Osteoblast (primary cell): ENCODE measurements at regions not wholly inside any gene's neighbourhood (a gene's known extent, or its start where the extent isn't known, plus 50 kb on each side); places are given as distances from the start of the nearest gene placed in this dataset.

Source experiments
- DNase-seq: peaks from one replicate; pipeline ENCODE4 v3.0.0; 2011; ENCODE audit warnings: low spot score, mixed read lengths; ENCODE audit not compliant: insufficient read length; ENCODE audit errors: missing footprints
- H2AFZ ChIP-seq: 2 replicates; pipeline ENCODE4 v1.6.0; 2011; ENCODE audit warnings: mild to moderate bottlenecking, low read length
- H3K27ac ChIP-seq: 2 replicates; pipeline ENCODE4 v1.5.1; 2011; ENCODE audit warnings: mild to moderate bottlenecking, low read depth, low read length, moderate library complexity
- H3K27me3 ChIP-seq: 2 replicates; pipeline ENCODE4 v1.6.0; 2012; ENCODE audit warnings: mild to moderate bottlenecking, control low read depth, inconsistent platforms, low read length, moderate library complexity; ENCODE audit not compliant: insufficient read depth
- H3K36me3 ChIP-seq: 2 replicates; pipeline ENCODE4 v1.5.1; 2011; ENCODE audit warnings: mild to moderate bottlenecking, low read length, control low read depth, moderate library complexity; ENCODE audit not compliant: insufficient read depth
- H3K4me1 ChIP-seq: 2 replicates; pipeline ENCODE4 v1.5.1; 2011; ENCODE audit warnings: mild to moderate bottlenecking, low read length, control low read depth, moderate library complexity; ENCODE audit not compliant: insufficient read depth
- H3K4me2 ChIP-seq: 2 replicates; pipeline ENCODE4 v1.6.0; 2011; ENCODE audit warnings: mild to moderate bottlenecking, low read length; ENCODE audit not compliant: insufficient read depth
- H3K4me3 ChIP-seq: fragments of 200-600 bp; sonication (generic); 3 replicates; pipeline ENCODE4 v1.5.1; 2012; ENCODE audit warnings: mild to moderate bottlenecking, low read length, inconsistent platforms; ENCODE audit not compliant: insufficient read depth
- H3K79me2 ChIP-seq: 2 replicates; pipeline ENCODE4 v1.6.0; 2012; ENCODE audit warnings: mild to moderate bottlenecking, low read length, control low read depth, inconsistent platforms; ENCODE audit not compliant: insufficient read depth
- H3K9me3 ChIP-seq: 2 replicates; pipeline ENCODE4 v1.5.1; 2011; ENCODE audit warnings: low read depth, low read length, control low read depth
- H4K20me1 ChIP-seq: 2 replicates; pipeline ENCODE4 v1.6.0; 2012; ENCODE audit warnings: mild to moderate bottlenecking, low read length, control low read depth; ENCODE audit not compliant: insufficient read depth
- CTCF ChIP-seq: IDR thresholded peaks from 2 replicates; pipeline ENCODE4 v1.5.1; 2011; ENCODE audit warnings: mild to moderate bottlenecking, low read depth, low read length, moderate library complexity; ENCODE audit errors: extremely low read depth

- H4K20me1 ChIP-seq: no peaks in the 10 kb centered on the region
- H3K9me3 ChIP-seq: peaks cover 2% of the 10 kb centered on the region
- H3K36me3 ChIP-seq: no peaks in the 10 kb centered on the region
- no peak for DNase-seq
- no peak overlapping the region for H2AFZ ChIP-seq
- no peaks in the 10 kb centered on the region for H3K79me2 ChIP-seq
- no peaks in the 10 kb centered on the region for H3K27me3 ChIP-seq
- no peak overlapping the region for H3K27ac ChIP-seq
- TF ChIP-seq CTCF: no peak
- no peaks in the 10 kb centered on the region for H3K4me1 ChIP-seq
- no peak overlapping the region for H3K4me2 ChIP-seq
- no peak overlapping the region for H3K4me3 ChIP-seq
Measured at GRCh38 chr2:6429210-6429986, 436.3 kb downstream of the CMPK2 start.

- no peaks in the 10 kb centered on the region for H3K4me1 ChIP-seq
- no peak overlapping the region for H2AFZ ChIP-seq
- DNase-seq: no peak
Measured at GRCh38 chr2:6434438-6434837, 431.3 kb downstream of the CMPK2 start.

GRCh38 chr2:6441800-6442199 is 423.9 kb downstream of the CMPK2 start:
- Histone ChIP-seq H3K79me2 (no peaks in the 10 kb centered on the region), H3K27ac (no peak overlapping the region), H3K36me3 (no peaks in the 10 kb centered on the region), H2AFZ (no peak overlapping the region), H4K20me1 (no peaks in the 10 kb centered on the region), H3K4me1 (no peaks in the 10 kb centered on the region), H3K4me3 (no peak overlapping the region), H3K27me3 (no peaks in the 10 kb centered on the region), H3K4me2 (no peak overlapping the region), H3K9me3 (no peaks in the 10 kb centered on the region)
- TF ChIP-seq CTCF: no peak
- no peak for DNase-seq

More at GRCh38 chr2:6434438-6434837, 431.3 kb downstream of the CMPK2 start:
- Histone ChIP-seq H3K4me3 (no peak overlapping the region), H3K79me2 (no peaks in the 10 kb centered on the region), H3K4me2 (no peak overlapping the region), H4K20me1 (no peaks in the 10 kb centered on the region), H3K36me3 (no peaks in the 10 kb centered on the region), H3K27me3 (no peaks in the 10 kb centered on the region), H3K27ac (no peak overlapping the region), H3K9me3 (peaks cover 2% of the 10 kb centered on the region)
- TF ChIP-seq CTCF: no peak

GRCh38 chr2:6442252-6442985 is 423.3 kb downstream of the CMPK2 start:
- H3K36me3 ChIP-seq: no peaks in the 10 kb centered on the region
- no peaks in the 10 kb centered on the region for H3K4me1 ChIP-seq
- H3K79me2 ChIP-seq: no peaks in the 10 kb centered on the region
- no peak for TF ChIP-seq CTCF
- H3K27ac ChIP-seq: no peak overlapping the region
- H3K4me2 ChIP-seq: no peak overlapping the region
- H3K9me3 ChIP-seq: no peaks in the 10 kb centered on the region
- no peak overlapping the region for H2AFZ ChIP-seq
- H4K20me1 ChIP-seq: no peaks in the 10 kb centered on the region
- no peak overlapping the region for H3K4me3 ChIP-seq
- no peak for DNase-seq
- no peaks in the 10 kb centered on the region for H3K27me3 ChIP-seq
